Left cardiac atrium (tissue), 4 donors: ENCODE measurements at regions not wholly inside any gene's neighbourhood (a gene's known extent, or its start where the extent isn't known, plus 50 kb on each side); places are given as distances from the start of the nearest gene placed in this dataset.
"Not testable (repeated sequence)": the region's sequence is repeated elsewhere in the genome, so short reads cannot be mapped to it uniquely, and the experiment has no call there.

Experiments
- ATAC-seq, 2 donors: fragments of 200-7000 bp; cut with Tn5 transposase; one replicate each; pipeline ENCODE4 v1.9.1; 2020; ENCODE audit warnings: mild to moderate bottlenecking in 2 of 2, moderate library complexity in 2 of 2
- DNase-seq: peaks from one replicate; pipeline ENCODE4 v3.0.0-alpha.2; 2020
- intact Hi-C, 2 donors: fragments of 100-400 bp; cut with DNase I; formaldehyde crosslinking; loops; one replicate each; pipeline versions ENCODE4 v1.14.1 to v1.15.1; 2022 to 2023
- donor health status: DM: no; HTN: yes; CAD: no.
- donor health status: DM: no; HTN: yes; CAD: no; lungs with severe emphysema.
- donor health status: DM: yes; HTN: yes; CAD: no.
- donor health status: Dilated cardiomyopathy.

- no peak for ATAC-seq
- intact Hi-C loops, result no loop called here
- DNase-seq, result no peak
Measured at GRCh38 chr6:137602313-137603197, 108.4 kb upstream of the OLIG3 start.

- ATAC-seq (no peak), DNase-seq (no peak)
- intact Hi-C loops, result no loop called here
Measured at GRCh38 chr6:137610702-137611101, 116.5 kb upstream of the OLIG3 start.

GRCh38 chr6:137623293-137623692 lies 129.1 kb upstream of the OLIG3 start:
- ATAC-seq (no peak), DNase-seq (no peak)
- intact Hi-C loops, result no loop called here

GRCh38 chr6:137625100-137625661 lies 131.0 kb upstream of the OLIG3 start:
- intact Hi-C loops, result no loop called here
- DNase-seq, result no peak
- ATAC-seq, result no peak

GRCh38 chr6:137625808-137626207 lies 131.6 kb upstream of the OLIG3 start:
- DNase-seq (no peak), ATAC-seq (no peak)
- intact Hi-C loops, result no loop called here

GRCh38 chr6:137630666-137631065 lies 136.5 kb upstream of the OLIG3 start:
- ATAC-seq, result no peak
- no peak for DNase-seq
- intact Hi-C loops, result loop anchor here in 1 of 2 donors (10.0 kb wide), 1 partner anchor 356 kb away; no protein-coding TSS in a partner anchor

GRCh38 chr6:137631323-137631722 lies 137.1 kb upstream of the OLIG3 start:
- no peak for DNase-seq
- intact Hi-C loops, result loop anchor here in 1 of 2 donors (10.0 kb wide), 1 partner anchor 357 kb away; no protein-coding TSS in a partner anchor
- no peak for ATAC-seq

GRCh38 chr6:137634177-137634576 lies 140.0 kb upstream of the OLIG3 start:
- intact Hi-C loops, result loop anchor here in 1 of 2 donors (10.0 kb wide), 1 partner anchor 359 kb away; no protein-coding TSS in a partner anchor
- not testable (repeated sequence) for ATAC-seq, DNase-seq

- peak; percentile 87 to 91 for ATAC-seq
- intact Hi-C loops, result loop anchor here (5.0 to 10.0 kb wide), 2 partner anchors 362 to 545 kb away; no protein-coding TSS in a partner anchor
- no peak for DNase-seq
Measured at GRCh38 chr6:137637121-137637520, 142.9 kb upstream of the OLIG3 start.

GRCh38 chr6:137638926-137639706 lies 144.9 kb upstream of the OLIG3 start:
- intact Hi-C loops, result loop anchor here (5.0 to 10.0 kb wide), 2 partner anchors 364 to 547 kb away; no protein-coding TSS in a partner anchor
- no peak for ATAC-seq
- no peak for DNase-seq

GRCh38 chr6:137640086-137640485 lies 145.9 kb upstream of the OLIG3 start:
- intact Hi-C loops, result loop anchor here in 1 of 2 donors (5.0 to 10.0 kb wide), 4 partner anchors 328 to 675 kb away; no protein-coding TSS in a partner anchor
- ATAC-seq, result no peak
- DNase-seq, result no peak

GRCh38 chr6:137641474-137642077 lies 147.4 kb upstream of the OLIG3 start:
- peak; percentile 89 to 92 for ATAC-seq
- intact Hi-C loops, result loop anchor here in 1 of 2 donors (5.0 to 10.0 kb wide), 4 partner anchors 329 to 677 kb away; no protein-coding TSS in a partner anchor
- peak; percentile 76 for DNase-seq

GRCh38 chr6:137643210-137643609 lies 149.0 kb upstream of the OLIG3 start:
- intact Hi-C loops, result loop anchor here in 1 of 2 donors (5.0 to 10.0 kb wide), 4 partner anchors 331 to 678 kb away; no protein-coding TSS in a partner anchor
- not testable (repeated sequence) for ATAC-seq, DNase-seq

GRCh38 chr6:137643644-137644043 lies 149.4 kb upstream of the OLIG3 start:
- intact Hi-C loops, result loop anchor here in 1 of 2 donors (5.0 to 10.0 kb wide), 4 partner anchors 331 to 679 kb away; no protein-coding TSS in a partner anchor
- ATAC-seq, DNase-seq: not testable (repeated sequence)

- ATAC-seq (no peak), DNase-seq (no peak)
- intact Hi-C loops, result loop anchor here in 1 of 2 donors (10.0 kb wide), 1 partner anchor 681 kb away; no protein-coding TSS in a partner anchor
Measured at GRCh38 chr6:137645850-137646249, 151.7 kb upstream of the OLIG3 start.

- no peak for ATAC-seq
- intact Hi-C loops, result loop anchor here in 1 of 2 donors (10.0 kb wide), 1 partner anchor 682 kb away; no protein-coding TSS in a partner anchor
- no peak for DNase-seq
Measured at GRCh38 chr6:137646484-137646883, 152.3 kb upstream of the OLIG3 start.

- intact Hi-C loops, result loop anchor here in 1 of 2 donors (10.0 kb wide), 1 partner anchor 683 kb away; no protein-coding TSS in a partner anchor
- DNase-seq (no peak), ATAC-seq (peak in 1 of 2 donors; percentile 33)
Measured at GRCh38 chr6:137647762-137648447, 153.7 kb upstream of the OLIG3 start.

GRCh38 chr6:137650720-137651119 lies 156.5 kb upstream of the OLIG3 start:
- intact Hi-C loops, result no loop called here
- ATAC-seq (no peak), DNase-seq (no peak)
